SKM-1 (cell line): ENCODE measurements at regions not wholly inside any gene's neighbourhood (a gene's known extent, or its start where the extent isn't known, plus 50 kb on each side); places are given as distances from the start of the nearest gene placed in this dataset.

Source experiments
- DNase-seq: peaks from one replicate; lab custom pipeline; 2025; ENCODE audit not compliant: unreplicated experiment; lab: John Stamatoyannopoulos, UW

DNA sequence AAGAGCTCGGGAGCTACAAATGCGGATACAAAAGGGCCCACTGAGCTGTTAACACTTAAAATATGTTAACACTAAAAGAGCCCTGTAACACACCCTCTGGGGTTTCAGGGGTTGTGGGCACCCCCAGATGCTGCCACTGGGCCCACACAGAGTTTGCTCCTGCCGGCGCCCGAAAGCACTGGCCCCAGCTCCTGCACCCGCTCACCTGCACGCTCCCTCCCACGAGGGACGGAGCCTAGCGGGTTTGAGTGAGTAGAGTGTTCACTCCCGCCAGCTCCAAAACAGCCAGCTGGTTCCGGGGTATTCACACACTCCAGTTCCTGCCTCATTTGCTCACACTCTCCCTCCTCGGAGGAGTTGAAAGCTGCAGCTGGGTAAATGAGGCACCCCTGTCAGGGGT lies 357.7 kb downstream of the ETNK1 start:
- DNase-seq, result no peak

GRCh38 chr12:22986997-22987396 lies 362.0 kb downstream of the ETNK1 start:
- DNase-seq, result no peak

DNA sequence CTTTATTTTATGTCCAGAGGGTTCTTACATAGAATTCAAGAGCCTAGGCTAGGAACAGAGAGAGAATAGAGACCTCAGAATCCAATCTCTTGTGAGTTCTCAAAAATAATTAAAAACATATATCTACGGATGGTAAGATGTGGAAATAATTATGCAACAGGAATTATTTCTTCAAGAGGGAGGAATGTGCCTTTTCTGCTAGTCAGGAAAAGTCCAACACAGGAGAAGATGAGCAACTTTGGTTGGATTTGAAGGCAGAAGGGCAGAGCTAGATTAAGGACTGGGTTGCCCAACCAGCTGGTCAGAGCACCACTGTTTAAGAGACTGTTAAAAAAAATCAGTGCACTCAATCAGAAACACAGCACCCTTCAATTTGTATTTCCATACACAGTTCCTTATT lies 365.5 kb downstream of the ETNK1 start:
- DNase-seq, result no peak

GRCh38 chr12:22991250-22991844 lies 366.4 kb downstream of the ETNK1 start:
- DNase-seq, result no peak

- DNase-seq, result no peak
Observed at GRCh38 chr12:22993609-22994315, 368.8 kb downstream of the ETNK1 start.

- no peak for DNase-seq
Observed at GRCh38 chr12:22994316-22994675, 369.3 kb downstream of the ETNK1 start.

- DNase-seq, result no peak
Observed at GRCh38 chr12:23001487-23001886, 376.5 kb downstream of the ETNK1 start.

DNA sequence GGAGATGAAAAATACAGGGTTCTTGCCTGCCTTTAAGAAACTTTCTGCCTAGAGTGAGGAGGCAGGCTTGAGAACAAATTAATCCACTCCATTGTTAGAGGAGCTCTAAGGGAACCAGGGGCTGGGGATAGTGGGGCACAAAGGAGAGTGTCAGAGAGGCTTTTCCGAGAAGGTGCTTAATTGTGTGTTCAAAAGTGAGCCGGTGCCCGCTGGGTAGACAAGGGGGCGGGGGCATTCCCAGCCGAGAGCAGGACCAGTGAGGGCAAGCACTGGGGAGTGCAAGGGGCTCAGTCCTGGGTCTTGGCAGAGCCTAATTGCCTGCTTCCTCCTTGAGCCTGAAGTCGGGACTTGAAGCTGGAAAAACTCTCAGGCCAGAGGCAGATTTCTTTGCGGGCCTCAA lies 377.4 kb downstream of the ETNK1 start:
- no peak for DNase-seq

- no peak for DNase-seq
Observed at GRCh38 chr12:23004473-23005020, 379.6 kb downstream of the ETNK1 start.

- DNase-seq, result no peak
Observed at GRCh38 chr12:23005387-23005786, 380.4 kb downstream of the ETNK1 start.

DNA sequence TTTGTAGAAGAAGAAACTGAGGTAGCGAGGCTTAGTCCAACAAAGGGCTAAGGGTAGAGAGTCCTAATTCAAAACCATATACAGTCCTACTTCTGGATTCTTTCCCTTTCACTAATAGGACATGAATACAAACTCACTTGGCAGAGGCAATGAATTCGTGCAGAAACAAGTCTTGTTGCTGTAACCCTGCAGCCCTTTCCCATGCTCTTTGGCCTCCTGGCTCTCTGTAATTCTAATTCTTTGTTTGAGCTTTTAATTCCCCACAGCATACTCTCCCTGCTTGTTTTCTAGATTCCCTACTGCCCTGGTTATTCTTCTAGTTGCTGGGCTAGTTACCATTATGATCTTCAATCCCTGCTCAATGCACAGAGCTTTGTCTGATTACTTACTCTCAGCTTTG lies 381.4 kb downstream of the ETNK1 start:
- no peak for DNase-seq

DNA sequence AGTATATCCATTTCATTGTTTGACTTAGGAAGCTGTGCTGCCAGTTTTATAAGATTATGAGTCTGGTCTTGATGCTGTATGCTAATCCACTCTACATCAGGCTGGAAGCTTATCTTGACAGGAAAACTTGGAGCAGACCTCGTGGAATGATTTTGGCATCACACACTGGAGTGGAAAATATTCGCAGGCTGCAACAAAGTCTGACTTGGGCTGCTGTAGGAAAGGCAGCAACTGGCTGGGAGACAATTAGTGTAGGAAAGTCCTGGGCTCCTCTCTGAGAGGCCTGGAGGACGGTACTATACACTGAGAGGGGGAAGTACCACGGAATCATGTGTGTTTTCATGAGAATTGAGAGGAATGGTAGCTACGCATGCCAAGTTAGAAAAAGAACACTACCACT lies 383.7 kb downstream of the ETNK1 start:
- DNase-seq, result no peak

GRCh38 chr12:23014749-23015148 lies 389.8 kb downstream of the ETNK1 start:
- no peak for DNase-seq

DNA sequence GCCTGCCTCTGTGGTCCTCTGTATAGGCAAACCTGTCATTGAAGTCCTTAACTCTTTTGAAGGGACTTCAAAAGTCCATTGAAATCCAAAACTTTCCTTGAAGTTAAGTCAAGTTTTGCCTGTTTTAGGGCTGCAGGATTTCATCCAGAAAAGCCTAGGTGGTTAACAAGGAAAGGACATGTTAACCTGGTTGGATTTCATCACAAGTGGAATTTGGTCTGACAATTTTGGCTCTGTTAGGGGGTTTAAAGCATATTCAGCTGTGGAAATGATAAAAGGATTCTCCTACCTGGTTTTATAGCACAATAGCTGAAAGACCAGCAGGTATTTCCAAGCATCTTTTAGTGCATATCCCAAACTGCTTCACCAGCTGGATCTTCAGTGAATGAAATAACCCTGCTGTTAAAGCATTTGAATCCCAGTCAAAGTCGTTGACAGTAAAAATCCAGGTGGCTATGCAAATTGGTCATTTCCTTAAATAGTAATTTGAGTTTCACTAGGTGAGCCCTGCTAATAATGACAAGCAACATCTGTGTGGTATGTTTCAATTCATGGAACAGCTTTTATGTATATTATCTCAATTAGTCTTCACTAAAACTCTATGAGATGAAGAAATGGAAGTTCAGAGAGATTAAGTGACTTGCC lies 400.5 kb downstream of the ETNK1 start:
- no peak for DNase-seq

- no peak for DNase-seq
Observed at GRCh38 chr12:23028158-23028802, 403.3 kb downstream of the ETNK1 start.

DNA sequence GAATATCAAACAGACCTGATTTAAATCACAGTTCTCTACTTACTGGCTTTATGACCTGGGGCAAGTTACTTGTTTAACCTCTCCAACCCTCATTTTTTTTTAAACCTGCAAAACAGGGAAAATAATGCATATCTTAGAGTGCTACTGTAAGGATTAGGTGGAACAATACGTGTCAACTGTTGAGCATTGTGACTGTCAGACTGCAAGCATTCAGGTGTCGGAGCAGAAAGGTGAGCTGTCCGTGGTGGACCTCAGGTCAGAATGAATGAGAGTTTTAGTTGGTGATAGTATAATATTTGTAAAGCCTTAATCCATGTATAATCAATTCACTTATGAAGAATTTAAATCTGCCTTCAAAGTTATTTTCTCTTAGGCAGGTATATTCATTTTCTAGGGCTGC lies 404.2 kb downstream of the ETNK1 start:
- DNase-seq, result no peak

- no peak for DNase-seq
Observed at GRCh38 chr12:23039834-23040233, 414.9 kb downstream of the ETNK1 start.

GRCh38 chr12:23041774-23042173 lies 416.8 kb downstream of the ETNK1 start:
- DNase-seq, result no peak

GRCh38 chr12:23043646-23044045 lies 418.7 kb downstream of the ETNK1 start:
- no peak for DNase-seq

GRCh38 chr12:23049180-23049579 lies 424.2 kb downstream of the ETNK1 start:
- no peak for DNase-seq

- DNase-seq, result no peak
Observed at GRCh38 chr12:23055004-23055403, 430.0 kb downstream of the ETNK1 start.

DNA sequence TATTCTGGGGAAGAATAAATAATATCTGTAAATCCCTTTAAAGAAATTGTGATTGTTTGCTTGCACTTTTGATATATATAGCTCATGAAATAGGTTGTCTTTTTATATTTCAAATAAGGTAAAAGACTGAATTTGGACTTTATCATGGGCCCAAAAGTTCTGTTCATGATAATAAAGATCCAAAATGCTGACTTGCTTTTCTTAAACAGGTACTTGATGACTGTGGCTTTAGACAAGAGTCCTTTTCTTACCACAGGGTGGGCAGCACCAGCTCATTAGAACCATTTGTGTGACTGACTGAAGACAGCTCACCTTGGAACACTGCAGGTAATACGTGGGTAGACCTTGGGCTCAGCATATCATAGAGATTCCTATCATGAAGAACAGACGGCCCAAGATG lies 432.6 kb downstream of the ETNK1 start:
- DNase-seq, result no peak
